ENCODE measurements at regions not wholly inside any gene's neighbourhood (a gene's known extent, or its start where the extent isn't known, plus 50 kb on each side); places are given as distances from the start of the nearest gene placed in this dataset.

GRCh38 chr12:28618772-28619171 lies 428.5 kb downstream of the CCDC91 start:
- Histone ChIP-seq H3K9me3 (no peaks in the 10 kb centered on the region), H3K36me3 (no peaks in the 10 kb centered on the region), H3K4me3 (no peak overlapping the region), H3K4me1 (replicated peaks) (no peaks in the 10 kb centered on the region), H3K27ac (no peak overlapping the region), H3K27me3 (replicated peaks; ENCODE audit: insufficient read depth) (no peaks in the 10 kb centered on the region)
- no peak for TF ChIP-seq CTCF (IDR thresholded peaks at IDR 0.05)
- intact Hi-C loops (cut with DNase I) = no loop called here
- DNase-seq (ENCODE audit: low spot score) = no peak
- WGBS = 84% methylated on average over 3 of the region's 3 CpGs

- Histone ChIP-seq H3K27ac (no peak overlapping the region), H3K27me3 (replicated peaks; ENCODE audit: insufficient read depth) (no peaks in the 10 kb centered on the region), H3K9me3 (no peaks in the 10 kb centered on the region), H3K4me1 (replicated peaks) (no peaks in the 10 kb centered on the region), H3K4me3 (no peak overlapping the region), H3K36me3 (no peaks in the 10 kb centered on the region)
- TF ChIP-seq CTCF (IDR thresholded peaks at IDR 0.05) = no peak
- no peak for TF ChIP-seq POLR2AphosphoS5 (IDR thresholded peaks at IDR 0.05)
- no peak for TF ChIP-seq POLR2A (IDR thresholded peaks at IDR 0.05)
- no peak for DNase-seq (ENCODE audit: low spot score)
- 70% methylated on average over 3 of the region's 3 CpGs for WGBS
- intact Hi-C loops (cut with DNase I) = no loop called here
These were observed 430.0 kb downstream of the CCDC91 start for GRCh38 chr12:28620281-28620680.

GRCh38 chr12:28622406-28622805 lies 432.1 kb downstream of the CCDC91 start:
- H3K4me1 ChIP-seq (replicated peaks) = no peaks in the 10 kb centered on the region
- no peak overlapping the region for H3K27ac ChIP-seq
- no peaks in the 10 kb centered on the region for H3K27me3 ChIP-seq (replicated peaks; ENCODE audit: insufficient read depth)
- no peak overlapping the region for H3K4me3 ChIP-seq
- H3K36me3 ChIP-seq = no peaks in the 10 kb centered on the region
- no peak for TF ChIP-seq POLR2AphosphoS5 (IDR thresholded peaks at IDR 0.05)
- H3K9me3 ChIP-seq = no peaks in the 10 kb centered on the region
- no peak for DNase-seq (ENCODE audit: low spot score)
- intact Hi-C loops (cut with DNase I) = no loop called here
- 89% methylated on average over 3 of the region's 3 CpGs for WGBS

- intact Hi-C loops (cut with DNase I) = no loop called here
These were observed 436.2 kb downstream of the CCDC91 start for GRCh38 chr12:28626504-28626903.

GRCh38 chr12:28629691-28630090 lies 439.4 kb downstream of the CCDC91 start:
- 68% methylated on average over 7 of the region's 7 CpGs for WGBS
- TF ChIP-seq POLR2AphosphoS5 (IDR thresholded peaks at IDR 0.05) (no peak), POLR2A (IDR thresholded peaks at IDR 0.05) (no peak), CTCF (IDR thresholded peaks at IDR 0.05) (no peak)
- DNase-seq (ENCODE audit: low spot score) = no peak
- H3K36me3 ChIP-seq = no peaks in the 10 kb centered on the region
- no peaks in the 10 kb centered on the region for H3K4me1 ChIP-seq (replicated peaks)
- intact Hi-C loops (cut with DNase I) = no loop called here
- no peak overlapping the region for H3K27ac ChIP-seq
- no peak overlapping the region for H3K4me3 ChIP-seq
- no peaks in the 10 kb centered on the region for H3K9me3 ChIP-seq
- H3K27me3 ChIP-seq (replicated peaks; ENCODE audit: insufficient read depth) = no peaks in the 10 kb centered on the region

More at GRCh38 chr12:28626504-28626903, 436.2 kb downstream of the CCDC91 start:
- no peak for DNase-seq (ENCODE audit: low spot score)
- no peaks in the 10 kb centered on the region for H3K36me3 ChIP-seq
- TF ChIP-seq POLR2A (IDR thresholded peaks at IDR 0.05) (no peak), POLR2AphosphoS5 (IDR thresholded peaks at IDR 0.05) (no peak), CTCF (IDR thresholded peaks at IDR 0.05) (no peak)
- H3K27ac ChIP-seq = no peak overlapping the region
- no peaks in the 10 kb centered on the region for H3K4me1 ChIP-seq (replicated peaks)
- H3K9me3 ChIP-seq = no peaks in the 10 kb centered on the region
- no peak overlapping the region for H3K4me3 ChIP-seq
- H3K27me3 ChIP-seq (replicated peaks; ENCODE audit: insufficient read depth) = no peaks in the 10 kb centered on the region
- WGBS = 86% methylated on average over 3 of the region's 3 CpGs

All from prostate gland (tissue), 2 donors.